ENCODE measurements at regions not wholly inside any gene's neighbourhood (a gene's known extent, or its start where the extent isn't known, plus 50 kb on each side); places are given as distances from the start of the nearest gene placed in this dataset.

DNA sequence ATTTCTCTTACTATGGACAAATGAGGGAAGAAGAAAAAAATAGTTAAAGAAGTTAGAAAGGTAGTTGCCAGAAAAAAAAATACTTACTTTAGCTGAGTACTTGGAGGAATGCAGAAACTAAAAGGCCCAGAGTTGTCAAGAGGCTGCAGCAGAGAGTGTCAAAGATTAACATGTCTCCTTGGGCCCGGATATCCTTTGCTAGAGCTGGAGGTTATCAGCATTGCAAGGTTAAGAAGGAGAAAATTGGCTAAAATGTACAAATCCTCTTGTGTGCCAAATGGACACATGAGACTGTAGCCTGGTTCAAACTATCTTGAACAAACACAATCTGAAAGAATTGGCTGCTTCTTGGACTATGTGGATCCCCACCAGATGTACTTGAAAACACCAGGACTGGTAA is 377.0 kb downstream of the SEMA3D start:
- no peak for TF ChIP-seq CTCF (IDR thresholded peaks at IDR 0.05)

- TF ChIP-seq CTCF (IDR thresholded peaks at IDR 0.05): no peak
These were observed 382.9 kb downstream of the SEMA3D start for GRCh38 chr7:84803979-84804378.

DNA sequence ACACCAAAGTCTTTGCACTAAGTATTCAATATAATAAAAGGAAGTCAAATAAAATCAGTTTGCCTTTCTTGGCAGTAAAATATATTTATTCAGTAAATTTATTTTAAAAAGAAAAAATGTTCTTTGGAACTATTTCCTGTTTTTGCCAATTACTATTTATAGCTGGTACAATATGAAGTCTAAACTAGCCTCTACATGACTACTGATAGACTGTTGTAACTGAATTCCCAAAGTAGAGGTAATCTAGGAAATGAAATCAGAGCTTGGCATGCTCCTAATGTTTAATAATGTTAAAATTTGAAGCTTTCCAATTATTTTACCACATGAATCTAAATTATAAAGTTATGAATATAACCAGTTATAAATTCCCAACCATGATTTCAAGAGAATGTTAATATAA is 385.5 kb downstream of the SEMA3D start:
- no peak for TF ChIP-seq CTCF (IDR thresholded peaks at IDR 0.05)

- no peak for TF ChIP-seq CTCF (IDR thresholded peaks at IDR 0.05)
These were observed 386.0 kb downstream of the SEMA3D start for GRCh38 chr7:84800846-84801245.

DNA sequence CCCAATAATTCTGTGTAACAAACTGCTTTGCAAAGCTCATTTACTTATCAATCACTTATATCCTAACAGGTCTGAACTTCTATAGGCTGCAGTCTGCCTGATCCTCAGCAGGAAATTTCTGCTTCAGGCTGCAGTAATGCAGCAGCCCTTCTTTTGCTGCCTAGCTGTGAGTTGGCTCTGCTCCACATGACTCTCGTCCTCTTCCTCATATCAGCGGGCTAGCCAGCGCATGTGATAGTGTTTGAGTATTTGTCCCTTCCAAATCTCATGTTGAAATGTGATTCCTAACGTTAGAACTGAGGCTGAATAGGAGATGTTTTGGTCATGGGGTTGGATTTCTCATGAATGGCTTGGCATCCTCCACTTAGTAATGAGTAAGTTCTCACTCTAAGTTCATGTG is 387.8 kb downstream of the SEMA3D start:
- no peak for TF ChIP-seq CTCF (IDR thresholded peaks at IDR 0.05)

GRCh38 chr7:84792231-84792893 is 394.5 kb downstream of the SEMA3D start:
- no peak for TF ChIP-seq CTCF (IDR thresholded peaks at IDR 0.05)

- TF ChIP-seq CTCF (IDR thresholded peaks at IDR 0.05): no peak
These were observed 396.0 kb downstream of the SEMA3D start for GRCh38 chr7:84790882-84791281.

- no peak for TF ChIP-seq CTCF (IDR thresholded peaks at IDR 0.05)
These were observed 400.8 kb downstream of the SEMA3D start for GRCh38 chr7:84786073-84786472.
